ENCODE measurements at regions not wholly inside any gene's neighbourhood (a gene's known extent, or its start where the extent isn't known, plus 50 kb on each side); places are given as distances from the start of the nearest gene placed in this dataset.
A peak's percentile ranks its signal among the peaks of the same experiment; 100 is the strongest.

DNA sequence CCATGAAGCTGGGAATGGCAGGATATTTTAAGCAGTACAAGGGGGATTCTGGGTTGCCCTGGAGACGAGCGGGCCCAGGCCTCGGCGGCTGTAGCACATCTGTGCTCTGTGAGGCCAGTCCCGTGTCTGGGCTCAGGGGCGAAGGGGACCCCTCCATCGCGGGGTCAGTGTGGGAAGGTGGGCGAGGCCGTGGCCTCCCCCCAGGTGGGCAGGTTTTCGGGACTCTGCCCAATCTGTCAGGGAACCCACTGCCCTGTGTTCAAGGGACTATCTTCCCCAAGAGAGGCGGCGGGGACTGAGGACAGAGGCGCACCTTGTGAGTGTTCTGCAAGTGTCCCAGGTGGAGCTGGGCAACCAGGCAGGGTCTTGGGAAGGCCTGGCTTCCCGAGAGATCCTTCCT is 336.6 kb downstream of the CTTN start:
- TF ChIP-seq POLR2A (IDR thresholded peaks at IDR 0.05), result no peak
- TF ChIP-seq, protein P1, sequence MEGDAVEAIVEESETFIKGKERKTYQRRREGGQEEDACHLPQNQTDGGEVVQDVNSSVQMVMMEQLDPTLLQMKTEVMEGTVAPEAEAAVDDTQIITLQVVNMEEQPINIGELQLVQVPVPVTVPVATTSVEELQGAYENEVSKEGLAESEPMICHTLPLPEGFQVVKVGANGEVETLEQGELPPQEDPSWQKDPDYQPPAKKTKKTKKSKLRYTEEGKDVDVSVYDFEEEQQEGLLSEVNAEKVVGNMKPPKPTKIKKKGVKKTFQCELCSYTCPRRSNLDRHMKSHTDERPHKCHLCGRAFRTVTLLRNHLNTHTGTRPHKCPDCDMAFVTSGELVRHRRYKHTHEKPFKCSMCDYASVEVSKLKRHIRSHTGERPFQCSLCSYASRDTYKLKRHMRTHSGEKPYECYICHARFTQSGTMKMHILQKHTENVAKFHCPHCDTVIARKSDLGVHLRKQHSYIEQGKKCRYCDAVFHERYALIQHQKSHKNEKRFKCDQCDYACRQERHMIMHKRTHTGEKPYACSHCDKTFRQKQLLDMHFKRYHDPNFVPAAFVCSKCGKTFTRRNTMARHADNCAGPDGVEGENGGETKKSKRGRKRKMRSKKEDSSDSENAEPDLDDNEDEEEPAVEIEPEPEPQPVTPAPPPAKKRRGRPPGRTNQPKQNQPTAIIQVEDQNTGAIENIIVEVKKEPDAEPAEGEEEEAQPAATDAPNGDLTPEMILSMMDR (IDR thresholded peaks at IDR 0.05), result no peak
- DNase-seq (peak in 1 of 3 donors; percentile 23), ATAC-seq (no peak)
- Histone ChIP-seq H3K36me3 (no peaks in the 10 kb centered on the region), H3K27ac (no peak overlapping the region), H3K27me3 (no peaks in the 10 kb centered on the region), H3K4me1 (no peaks in the 10 kb centered on the region), H3K9me3 (no peaks in the 10 kb centered on the region), H3K4me3 (no peak overlapping the region)
- 90% methylated on average over 4 of the region's 15 CpGs for WGBS (ENCODE audit: insufficient coverage, low coverage, low lambda C conversion rate, missing lambda C conversion rate)
- intact Hi-C loops (cut with DNase I), result no loop called here

GRCh38 chr11:70735976-70736375 is 337.6 kb downstream of the CTTN start:
- Histone ChIP-seq H3K9me3 (no peaks in the 10 kb centered on the region), H3K36me3 (no peaks in the 10 kb centered on the region), H3K27ac (no peak overlapping the region), H3K27me3 (no peaks in the 10 kb centered on the region), H3K4me1 (no peaks in the 10 kb centered on the region), H3K4me3 (no peak overlapping the region)
- 92% methylated on average over 4 of the region's 7 CpGs for WGBS (ENCODE audit: insufficient coverage, low coverage, low lambda C conversion rate, missing lambda C conversion rate)
- DNase-seq, result peak in 1 of 3 donors; percentile 18
- ATAC-seq, result no peak
- intact Hi-C loops (cut with DNase I), result no loop called here
- no peak for TF ChIP-seq POLR2A (IDR thresholded peaks at IDR 0.05)
- TF ChIP-seq, protein P1 (IDR thresholded peaks at IDR 0.05), result no peak

GRCh38 chr11:70736461-70736860 is 338.1 kb downstream of the CTTN start:
- 80% methylated on average over 1 of the region's 9 CpGs for WGBS (ENCODE audit: insufficient coverage, low coverage, low lambda C conversion rate, missing lambda C conversion rate)
- Histone ChIP-seq H3K27me3 (no peaks in the 10 kb centered on the region), H3K4me3 (no peak overlapping the region), H3K36me3 (no peaks in the 10 kb centered on the region), H3K9me3 (no peaks in the 10 kb centered on the region), H3K4me1 (no peaks in the 10 kb centered on the region), H3K27ac (no peak overlapping the region)
- ATAC-seq, result no peak
- intact Hi-C loops (cut with DNase I), result no loop called here
- no peak for TF ChIP-seq POLR2A (IDR thresholded peaks at IDR 0.05)
- TF ChIP-seq, protein P1 (IDR thresholded peaks at IDR 0.05), result no peak
- DNase-seq, result peak in 1 of 3 donors; percentile 40

- WGBS (ENCODE audit: insufficient coverage, low coverage, low lambda C conversion rate, missing lambda C conversion rate), result no CpG with 5 or more reads among the region's 17 CpGs
- ATAC-seq (no peak), DNase-seq (peak in 1 of 3 donors; percentile 37)
- Histone ChIP-seq H3K4me3 (no peak overlapping the region), H3K4me1 (no peaks in the 10 kb centered on the region), H3K36me3 (no peaks in the 10 kb centered on the region), H3K27me3 (no peaks in the 10 kb centered on the region), H3K27ac (no peak overlapping the region), H3K9me3 (no peaks in the 10 kb centered on the region)
- TF ChIP-seq, protein P1 (IDR thresholded peaks at IDR 0.05), result no peak
- no peak for TF ChIP-seq POLR2A (IDR thresholded peaks at IDR 0.05)
- intact Hi-C loops (cut with DNase I), result no loop called here
These were observed 338.8 kb downstream of the CTTN start for GRCh38 chr11:70736937-70737640.
